Liver (tissue), 8 donors: ENCODE measurements at regions not wholly inside any gene's neighbourhood (a gene's known extent, or its start where the extent isn't known, plus 50 kb on each side); places are given as distances from the start of the nearest gene placed in this dataset.

Source experiments
- DNase-seq: peaks from one replicate; pipeline ENCODE4 v3.0.0-alpha.2; 2017; ENCODE audit warnings: low spot score
- H3K27ac ChIP-seq, 2 donors: one replicate each; pipeline ENCODE4 v1.7.0; 2013; ENCODE audit warnings: inconsistent platforms in 2 of 2, low read length in 2 of 2, control low read depth in 1 of 2, low read depth in 1 of 2, mild to moderate bottlenecking in 1 of 2
- H3K27me3 ChIP-seq, 4 donors: one replicate each; pipeline versions ENCODE4 v1.6.1 to v1.7.0; 2013; ENCODE audit warnings: low read length in 3 of 4, inconsistent platforms in 1 of 4, mild to moderate bottlenecking in 1 of 4, moderate library complexity in 1 of 4; ENCODE audit not compliant: control insufficient read depth in 4 of 4, insufficient read depth in 4 of 4
- H3K36me3 ChIP-seq, 4 donors: one replicate each; pipeline versions ENCODE4 v1.6.1 to v1.7.0; 2013; ENCODE audit warnings: low read length in 3 of 4, mild to moderate bottlenecking in 3 of 4, low read depth in 1 of 4, moderate library complexity in 1 of 4; ENCODE audit not compliant: control insufficient read depth in 4 of 4, insufficient read depth in 3 of 4
- H3K4me1 ChIP-seq, 4 donors: one replicate each; pipeline versions ENCODE4 v1.6.1 to v1.7.0; 2013; ENCODE audit warnings: low read length in 3 of 4, mild to moderate bottlenecking in 3 of 4, moderate library complexity in 1 of 4; ENCODE audit not compliant: control insufficient read depth in 4 of 4, insufficient read depth in 4 of 4
- H3K4me3 ChIP-seq, 3 donors: one replicate each; pipeline versions ENCODE4 v1.6.1 to v1.7.0; 2013; ENCODE audit warnings: low read length in 3 of 3, control low read depth in 1 of 3, low read depth in 1 of 3, mild to moderate bottlenecking in 1 of 3
- H3K9ac ChIP-seq, 2 donors: one replicate each; pipeline ENCODE4 v1.7.0; 2013; ENCODE audit warnings: low read length in 2 of 2, mild to moderate bottlenecking in 2 of 2, moderate library complexity in 2 of 2, control low read depth in 1 of 2, low read depth in 1 of 2
- H3K9me3 ChIP-seq, 4 donors: one replicate each; pipeline versions ENCODE4 v1.6.1 to v1.7.0; 2013; ENCODE audit warnings: low read length in 3 of 4; ENCODE audit not compliant: control insufficient read depth in 4 of 4
- EGR1 ChIP-seq, 2 donors: IDR thresholded peaks; 2 replicates each; pipeline ENCODE4 v1.6.1; 2016 to 2018; ENCODE audit warnings: antibody characterized with exemption in 2 of 2, low read depth in 2 of 2
- FOXA1 ChIP-seq: IDR thresholded peaks from 2 replicates; pipeline ENCODE4 v1.6.1; 2016; ENCODE audit warnings: antibody characterized with exemption
- FOXA2 ChIP-seq: IDR thresholded peaks from 2 replicates; pipeline ENCODE4 v1.6.1; 2016; ENCODE audit warnings: antibody characterized with exemption
- GABPA ChIP-seq, 2 donors: IDR thresholded peaks in 1 of 2; conservative IDR thresholded peaks in 1 of 2; 2 replicates each; pipeline ENCODE4 v1.6.1; 2016; ENCODE audit warnings: antibody characterized with exemption in 2 of 2, mild to moderate bottlenecking in 1 of 2, moderate library complexity in 1 of 2
- HNF4G ChIP-seq: IDR thresholded peaks from 2 replicates; pipeline ENCODE4 v1.6.1; 2016; ENCODE audit warnings: antibody characterized with exemption
- JUND ChIP-seq, 2 donors: IDR thresholded peaks; 2 replicates each; pipeline ENCODE4 v1.6.1; 2016; ENCODE audit warnings: antibody characterized with exemption in 2 of 2
- NR2F2 ChIP-seq: IDR thresholded peaks from 2 replicates; pipeline ENCODE4 v1.6.1; 2016; ENCODE audit warnings: antibody characterized with exemption
- RAD21 ChIP-seq, 2 donors: IDR thresholded peaks; 2 replicates each; pipeline ENCODE4 v1.6.1; 2016; ENCODE audit warnings: antibody characterized with exemption in 2 of 2, mild to moderate bottlenecking in 2 of 2
- SP1 ChIP-seq: IDR thresholded peaks from 2 replicates; pipeline ENCODE4 v1.6.1; 2018; ENCODE audit warnings: antibody characterized with exemption, mild to moderate bottlenecking
- TAF1 ChIP-seq: conservative IDR thresholded peaks from 2 replicates; pipeline ENCODE4 v1.6.1; 2016; ENCODE audit warnings: antibody characterized with exemption, mild to moderate bottlenecking
- WGBS: extraction: QIAGEN DNeasy Blood & Tissue Kit; methylation state at CpG from one replicate; pipeline ENCODE4 v1.1.7; 2013; 5-methylcytosine and 5-hydroxymethylcytosine counted together
- TF ChIP-seq, protein P1 (sequence below): IDR thresholded peaks from 2 replicates; pipeline ENCODE4 v1.6.1; 2016; ENCODE audit warnings: antibody characterized with exemption
- TF ChIP-seq, protein P2 (sequence below): IDR thresholded peaks from 2 replicates; pipeline ENCODE4 v1.6.1; 2016; ENCODE audit warnings: antibody characterized with exemption
- TF ChIP-seq, protein P3 (sequence below): IDR thresholded peaks from 2 replicates; pipeline ENCODE4 v1.6.1; 2016; ENCODE audit warnings: antibody characterized with exemption, mild to moderate bottlenecking
- TF ChIP-seq, protein P4 (sequence below): IDR thresholded peaks from 2 replicates; pipeline ENCODE4 v1.6.1; 2016; ENCODE audit warnings: antibody characterized with exemption
- TF ChIP-seq, protein P5 (sequence below): fragments of 150-350 bp; IDR thresholded peaks from 2 replicates; pipeline ENCODE4 v1.5.1; 2017; ENCODE audit warnings: improper control_type of control experiment, low read depth, low read length; ENCODE audit not compliant: missing input control
- donor health status: healthy.
- donor health status: healthy.
- donor health status: healthy.
- donor health status: healthy.
- donor health status: healthy.

DNA sequence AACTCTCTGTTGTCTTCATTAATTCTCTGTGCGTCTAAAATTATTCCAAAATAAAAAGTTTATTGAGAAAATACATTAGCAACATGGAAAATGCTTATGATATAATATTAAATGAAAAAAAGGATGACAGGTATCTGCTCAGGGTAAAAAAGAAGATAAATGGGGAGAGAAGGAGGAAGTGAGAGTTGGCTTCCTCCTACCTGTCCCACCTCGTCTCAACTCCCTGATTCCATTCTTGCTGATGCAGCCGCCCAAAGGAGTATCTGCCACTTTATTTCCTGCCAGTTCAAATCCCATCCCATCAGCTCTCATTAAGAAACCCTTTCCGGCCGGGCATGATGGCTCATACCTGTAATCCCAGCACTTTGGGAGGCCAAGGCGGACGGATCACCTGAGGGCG lies 72.5 kb upstream of the ALOX12 start:
- no peak overlapping the region for H3K4me3 ChIP-seq
- no peaks in the 10 kb centered on the region for H3K36me3 ChIP-seq
- no peaks in the 10 kb centered on the region for H3K4me1 ChIP-seq
- DNase-seq: no peak
- H3K9ac ChIP-seq: no peak overlapping the region
- H3K9me3 ChIP-seq: peaks cover 0 to 1% (median 0%) of the 10 kb centered on the region in 4 donors
- H3K27ac ChIP-seq: no peak overlapping the region
- WGBS: 93% methylated on average over 8 of the region's 8 CpGs
- TF ChIP-seq HNF4G: no peak
- no peak for TF ChIP-seq RAD21 (IDR thresholded peaks at IDR 0.05)
- TF ChIP-seq EGR1 (IDR thresholded peaks at IDR 0.05; ENCODE audit: low read depth in 2 of 2): no peak
- TF ChIP-seq FOXA1: no peak
- TF ChIP-seq FOXA2: no peak
- TF ChIP-seq SP1: no peak
- no peaks in the 10 kb centered on the region for H3K27me3 ChIP-seq

GRCh38 chr17:6924208-6924607 lies 71.6 kb upstream of the ALOX12 start:
- no peak overlapping the region for H3K4me3 ChIP-seq
- no peaks in the 10 kb centered on the region for H3K36me3 ChIP-seq
- H3K4me1 ChIP-seq: no peaks in the 10 kb centered on the region
- no peaks in the 10 kb centered on the region for H3K27me3 ChIP-seq
- no peak for DNase-seq
- H3K9me3 ChIP-seq: peaks cover 0 to 1% (median 0%) of the 10 kb centered on the region in 4 donors
- no peak overlapping the region for H3K27ac ChIP-seq
- no peak for TF ChIP-seq TAF1
- no peak for TF ChIP-seq GABPA (IDR thresholded peaks at IDR 0.05 in 1 of 2, conservative IDR thresholded peaks at IDR 0.05 in 1 of 2)
- TF ChIP-seq FOXA2: no peak
- no peak for TF ChIP-seq JUND (IDR thresholded peaks at IDR 0.05)
- TF ChIP-seq HNF4G: no peak
- TF ChIP-seq, protein P1, sequence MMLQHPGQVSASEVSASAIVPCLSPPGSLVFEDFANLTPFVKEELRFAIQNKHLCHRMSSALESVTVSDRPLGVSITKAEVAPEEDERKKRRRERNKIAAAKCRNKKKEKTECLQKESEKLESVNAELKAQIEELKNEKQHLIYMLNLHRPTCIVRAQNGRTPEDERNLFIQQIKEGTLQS: no peak
- TF ChIP-seq, protein P2, sequence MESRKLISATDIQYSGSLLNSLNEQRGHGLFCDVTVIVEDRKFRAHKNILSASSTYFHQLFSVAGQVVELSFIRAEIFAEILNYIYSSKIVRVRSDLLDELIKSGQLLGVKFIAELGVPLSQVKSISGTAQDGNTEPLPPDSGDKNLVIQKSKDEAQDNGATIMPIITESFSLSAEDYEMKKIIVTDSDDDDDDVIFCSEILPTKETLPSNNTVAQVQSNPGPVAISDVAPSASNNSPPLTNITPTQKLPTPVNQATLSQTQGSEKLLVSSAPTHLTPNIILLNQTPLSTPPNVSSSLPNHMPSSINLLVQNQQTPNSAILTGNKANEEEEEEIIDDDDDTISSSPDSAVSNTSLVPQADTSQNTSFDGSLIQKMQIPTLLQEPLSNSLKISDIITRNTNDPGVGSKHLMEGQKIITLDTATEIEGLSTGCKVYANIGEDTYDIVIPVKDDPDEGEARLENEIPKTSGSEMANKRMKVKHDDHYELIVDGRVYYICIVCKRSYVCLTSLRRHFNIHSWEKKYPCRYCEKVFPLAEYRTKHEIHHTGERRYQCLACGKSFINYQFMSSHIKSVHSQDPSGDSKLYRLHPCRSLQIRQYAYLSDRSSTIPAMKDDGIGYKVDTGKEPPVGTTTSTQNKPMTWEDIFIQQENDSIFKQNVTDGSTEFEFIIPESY: no peak
- TF ChIP-seq, protein P3, sequence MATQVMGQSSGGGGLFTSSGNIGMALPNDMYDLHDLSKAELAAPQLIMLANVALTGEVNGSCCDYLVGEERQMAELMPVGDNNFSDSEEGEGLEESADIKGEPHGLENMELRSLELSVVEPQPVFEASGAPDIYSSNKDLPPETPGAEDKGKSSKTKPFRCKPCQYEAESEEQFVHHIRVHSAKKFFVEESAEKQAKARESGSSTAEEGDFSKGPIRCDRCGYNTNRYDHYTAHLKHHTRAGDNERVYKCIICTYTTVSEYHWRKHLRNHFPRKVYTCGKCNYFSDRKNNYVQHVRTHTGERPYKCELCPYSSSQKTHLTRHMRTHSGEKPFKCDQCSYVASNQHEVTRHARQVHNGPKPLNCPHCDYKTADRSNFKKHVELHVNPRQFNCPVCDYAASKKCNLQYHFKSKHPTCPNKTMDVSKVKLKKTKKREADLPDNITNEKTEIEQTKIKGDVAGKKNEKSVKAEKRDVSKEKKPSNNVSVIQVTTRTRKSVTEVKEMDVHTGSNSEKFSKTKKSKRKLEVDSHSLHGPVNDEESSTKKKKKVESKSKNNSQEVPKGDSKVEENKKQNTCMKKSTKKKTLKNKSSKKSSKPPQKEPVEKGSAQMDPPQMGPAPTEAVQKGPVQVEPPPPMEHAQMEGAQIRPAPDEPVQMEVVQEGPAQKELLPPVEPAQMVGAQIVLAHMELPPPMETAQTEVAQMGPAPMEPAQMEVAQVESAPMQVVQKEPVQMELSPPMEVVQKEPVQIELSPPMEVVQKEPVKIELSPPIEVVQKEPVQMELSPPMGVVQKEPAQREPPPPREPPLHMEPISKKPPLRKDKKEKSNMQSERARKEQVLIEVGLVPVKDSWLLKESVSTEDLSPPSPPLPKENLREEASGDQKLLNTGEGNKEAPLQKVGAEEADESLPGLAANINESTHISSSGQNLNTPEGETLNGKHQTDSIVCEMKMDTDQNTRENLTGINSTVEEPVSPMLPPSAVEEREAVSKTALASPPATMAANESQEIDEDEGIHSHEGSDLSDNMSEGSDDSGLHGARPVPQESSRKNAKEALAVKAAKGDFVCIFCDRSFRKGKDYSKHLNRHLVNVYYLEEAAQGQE: no peak
- TF ChIP-seq, protein P4, sequence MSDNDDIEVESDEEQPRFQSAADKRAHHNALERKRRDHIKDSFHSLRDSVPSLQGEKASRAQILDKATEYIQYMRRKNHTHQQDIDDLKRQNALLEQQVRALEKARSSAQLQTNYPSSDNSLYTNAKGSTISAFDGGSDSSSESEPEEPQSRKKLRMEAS: no peak
- TF ChIP-seq, protein P5, sequence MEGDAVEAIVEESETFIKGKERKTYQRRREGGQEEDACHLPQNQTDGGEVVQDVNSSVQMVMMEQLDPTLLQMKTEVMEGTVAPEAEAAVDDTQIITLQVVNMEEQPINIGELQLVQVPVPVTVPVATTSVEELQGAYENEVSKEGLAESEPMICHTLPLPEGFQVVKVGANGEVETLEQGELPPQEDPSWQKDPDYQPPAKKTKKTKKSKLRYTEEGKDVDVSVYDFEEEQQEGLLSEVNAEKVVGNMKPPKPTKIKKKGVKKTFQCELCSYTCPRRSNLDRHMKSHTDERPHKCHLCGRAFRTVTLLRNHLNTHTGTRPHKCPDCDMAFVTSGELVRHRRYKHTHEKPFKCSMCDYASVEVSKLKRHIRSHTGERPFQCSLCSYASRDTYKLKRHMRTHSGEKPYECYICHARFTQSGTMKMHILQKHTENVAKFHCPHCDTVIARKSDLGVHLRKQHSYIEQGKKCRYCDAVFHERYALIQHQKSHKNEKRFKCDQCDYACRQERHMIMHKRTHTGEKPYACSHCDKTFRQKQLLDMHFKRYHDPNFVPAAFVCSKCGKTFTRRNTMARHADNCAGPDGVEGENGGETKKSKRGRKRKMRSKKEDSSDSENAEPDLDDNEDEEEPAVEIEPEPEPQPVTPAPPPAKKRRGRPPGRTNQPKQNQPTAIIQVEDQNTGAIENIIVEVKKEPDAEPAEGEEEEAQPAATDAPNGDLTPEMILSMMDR: no peak
- TF ChIP-seq NR2F2: no peak
- TF ChIP-seq FOXA1: no peak
- no peak for TF ChIP-seq SP1
- no peak overlapping the region for H3K9ac ChIP-seq
